ENCODE measurements at regions not wholly inside any gene's neighbourhood (a gene's known extent, or its start where the extent isn't known, plus 50 kb on each side); places are given as distances from the start of the nearest gene placed in this dataset.

DNA sequence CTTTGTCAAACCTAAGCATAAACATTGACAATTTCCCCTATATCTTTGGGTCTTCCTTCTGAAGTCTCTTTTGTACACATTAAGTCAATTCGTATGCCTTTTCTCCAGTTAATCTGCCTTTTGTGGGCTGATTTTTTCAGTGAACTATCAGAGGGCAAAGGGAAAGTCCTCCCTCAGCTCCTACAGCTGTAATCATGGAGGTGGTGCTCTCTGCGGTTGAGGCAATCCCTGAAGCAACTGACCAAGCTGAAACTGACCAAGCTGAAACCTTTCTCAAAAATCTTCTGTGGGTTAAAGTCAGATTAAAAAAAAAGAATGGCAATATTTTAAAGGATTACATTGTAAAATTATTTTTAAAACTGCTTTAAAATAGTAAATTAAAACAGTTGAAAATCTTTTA lies 105.8 kb upstream of the DNAJC10 start:
- TF ChIP-seq JUND (IDR thresholded peaks at IDR 0.05): no peak
- TF ChIP-seq, protein P1, sequence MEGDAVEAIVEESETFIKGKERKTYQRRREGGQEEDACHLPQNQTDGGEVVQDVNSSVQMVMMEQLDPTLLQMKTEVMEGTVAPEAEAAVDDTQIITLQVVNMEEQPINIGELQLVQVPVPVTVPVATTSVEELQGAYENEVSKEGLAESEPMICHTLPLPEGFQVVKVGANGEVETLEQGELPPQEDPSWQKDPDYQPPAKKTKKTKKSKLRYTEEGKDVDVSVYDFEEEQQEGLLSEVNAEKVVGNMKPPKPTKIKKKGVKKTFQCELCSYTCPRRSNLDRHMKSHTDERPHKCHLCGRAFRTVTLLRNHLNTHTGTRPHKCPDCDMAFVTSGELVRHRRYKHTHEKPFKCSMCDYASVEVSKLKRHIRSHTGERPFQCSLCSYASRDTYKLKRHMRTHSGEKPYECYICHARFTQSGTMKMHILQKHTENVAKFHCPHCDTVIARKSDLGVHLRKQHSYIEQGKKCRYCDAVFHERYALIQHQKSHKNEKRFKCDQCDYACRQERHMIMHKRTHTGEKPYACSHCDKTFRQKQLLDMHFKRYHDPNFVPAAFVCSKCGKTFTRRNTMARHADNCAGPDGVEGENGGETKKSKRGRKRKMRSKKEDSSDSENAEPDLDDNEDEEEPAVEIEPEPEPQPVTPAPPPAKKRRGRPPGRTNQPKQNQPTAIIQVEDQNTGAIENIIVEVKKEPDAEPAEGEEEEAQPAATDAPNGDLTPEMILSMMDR (IDR thresholded peaks at IDR 0.05; ENCODE audit: low read depth, low read length, missing input control): no peak
- no peak for TF ChIP-seq YY1 (IDR thresholded peaks at IDR 0.05)
- no peak for TF ChIP-seq EGR1 (IDR thresholded peaks at IDR 0.05; ENCODE audit: low read depth in 2 of 2)
- no peak for TF ChIP-seq RXRA (IDR thresholded peaks at IDR 0.05)
- no peak for TF ChIP-seq FOXA1 (IDR thresholded peaks at IDR 0.05)
- TF ChIP-seq TAF1 (conservative IDR thresholded peaks at IDR 0.05): no peak
- TF ChIP-seq RAD21 (IDR thresholded peaks at IDR 0.05): no peak
- TF ChIP-seq, protein P2, sequence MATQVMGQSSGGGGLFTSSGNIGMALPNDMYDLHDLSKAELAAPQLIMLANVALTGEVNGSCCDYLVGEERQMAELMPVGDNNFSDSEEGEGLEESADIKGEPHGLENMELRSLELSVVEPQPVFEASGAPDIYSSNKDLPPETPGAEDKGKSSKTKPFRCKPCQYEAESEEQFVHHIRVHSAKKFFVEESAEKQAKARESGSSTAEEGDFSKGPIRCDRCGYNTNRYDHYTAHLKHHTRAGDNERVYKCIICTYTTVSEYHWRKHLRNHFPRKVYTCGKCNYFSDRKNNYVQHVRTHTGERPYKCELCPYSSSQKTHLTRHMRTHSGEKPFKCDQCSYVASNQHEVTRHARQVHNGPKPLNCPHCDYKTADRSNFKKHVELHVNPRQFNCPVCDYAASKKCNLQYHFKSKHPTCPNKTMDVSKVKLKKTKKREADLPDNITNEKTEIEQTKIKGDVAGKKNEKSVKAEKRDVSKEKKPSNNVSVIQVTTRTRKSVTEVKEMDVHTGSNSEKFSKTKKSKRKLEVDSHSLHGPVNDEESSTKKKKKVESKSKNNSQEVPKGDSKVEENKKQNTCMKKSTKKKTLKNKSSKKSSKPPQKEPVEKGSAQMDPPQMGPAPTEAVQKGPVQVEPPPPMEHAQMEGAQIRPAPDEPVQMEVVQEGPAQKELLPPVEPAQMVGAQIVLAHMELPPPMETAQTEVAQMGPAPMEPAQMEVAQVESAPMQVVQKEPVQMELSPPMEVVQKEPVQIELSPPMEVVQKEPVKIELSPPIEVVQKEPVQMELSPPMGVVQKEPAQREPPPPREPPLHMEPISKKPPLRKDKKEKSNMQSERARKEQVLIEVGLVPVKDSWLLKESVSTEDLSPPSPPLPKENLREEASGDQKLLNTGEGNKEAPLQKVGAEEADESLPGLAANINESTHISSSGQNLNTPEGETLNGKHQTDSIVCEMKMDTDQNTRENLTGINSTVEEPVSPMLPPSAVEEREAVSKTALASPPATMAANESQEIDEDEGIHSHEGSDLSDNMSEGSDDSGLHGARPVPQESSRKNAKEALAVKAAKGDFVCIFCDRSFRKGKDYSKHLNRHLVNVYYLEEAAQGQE (IDR thresholded peaks at IDR 0.05): no peak
